Osteocyte (in vitro differentiated cells): ENCODE measurements at regions not wholly inside any gene's neighbourhood (a gene's known extent, or its start where the extent isn't known, plus 50 kb on each side); places are given as distances from the start of the nearest gene placed in this dataset.
"Not testable (repeated sequence)": the region's sequence is repeated elsewhere in the genome, so short reads cannot be mapped to it uniquely, and the experiment has no call there.

ENCODE experiments used
- DNase-seq: peaks from one replicate; pipeline ENCODE4 v3.0.0; 2021; ENCODE audit warnings: mixed read lengths; ENCODE audit not compliant: unreplicated experiment; ENCODE audit errors: extremely low spot score
- H3K27ac Mint-ChIP-seq: one replicate; pipeline ENCODE4 v1.8.0; 2021; ENCODE audit warnings: mild to moderate bottlenecking, mixed read lengths; ENCODE audit not compliant: unreplicated experiment
- H3K27me3 Mint-ChIP-seq: one replicate; pipeline ENCODE4 v1.8.0; 2021; ENCODE audit warnings: mixed read lengths; ENCODE audit not compliant: unreplicated experiment
- H3K36me3 Mint-ChIP-seq: one replicate; pipeline ENCODE4 v1.8.0; 2021; ENCODE audit warnings: mixed read lengths; ENCODE audit not compliant: unreplicated experiment
- H3K4me1 Mint-ChIP-seq: one replicate; pipeline ENCODE4 v1.8.0; 2021; ENCODE audit warnings: mixed read lengths; ENCODE audit not compliant: unreplicated experiment
- H3K4me3 Mint-ChIP-seq: one replicate; pipeline ENCODE4 v1.8.0; 2021; ENCODE audit warnings: mild to moderate bottlenecking, moderate library complexity, mixed read lengths; ENCODE audit not compliant: unreplicated experiment
- H3K9me3 Mint-ChIP-seq: one replicate; pipeline ENCODE4 v1.8.0; 2021; ENCODE audit warnings: mixed read lengths; ENCODE audit not compliant: unreplicated experiment
- CTCF ChIP-seq: fragments of 200-600 bp; sonication (generic); IDR thresholded peaks from 2 replicates; pipeline ENCODE4 v1.5.0; 2021; ENCODE audit warnings: antibody characterized with exemption, mild to moderate bottlenecking, moderate library complexity

- H3K27ac Mint-ChIP-seq = no peak overlapping the region
- no peaks in the 10 kb centered on the region for H3K4me1 Mint-ChIP-seq
- H3K36me3 Mint-ChIP-seq = no peaks in the 10 kb centered on the region
Observed at GRCh38 chr10:129210876-129211275, 256.2 kb upstream of the MGMT start.

GRCh38 chr10:129213256-129213655 lies 253.8 kb upstream of the MGMT start:
- Mint-ChIP-seq H3K9me3 (peaks cover 9% of the 10 kb centered on the region), H3K4me3 (no peak overlapping the region), H3K27ac (no peak overlapping the region), H3K27me3 (no peaks in the 10 kb centered on the region), H3K36me3 (no peaks in the 10 kb centered on the region), H3K4me1 (no peaks in the 10 kb centered on the region)
- DNase-seq = no peak
- no peak for TF ChIP-seq CTCF

More at GRCh38 chr10:129210876-129211275, 256.2 kb upstream of the MGMT start:
- Mint-ChIP-seq H3K27me3 (no peaks in the 10 kb centered on the region), H3K4me3 (no peak overlapping the region), H3K9me3 (peaks cover 5% of the 10 kb centered on the region)
- TF ChIP-seq CTCF = no peak
- no peak for DNase-seq

GRCh38 chr10:129213996-129214395 lies 253.0 kb upstream of the MGMT start:
- not testable (repeated sequence) for H3K4me1 Mint-ChIP-seq, H3K9me3 Mint-ChIP-seq, H3K27ac Mint-ChIP-seq, H3K27me3 Mint-ChIP-seq, H3K36me3 Mint-ChIP-seq, DNase-seq, H3K4me3 Mint-ChIP-seq

- Mint-ChIP-seq H3K4me3 (no peak overlapping the region), H3K36me3 (no peaks in the 10 kb centered on the region), H3K27ac (no peak overlapping the region), H3K27me3 (no peaks in the 10 kb centered on the region), H3K4me1 (no peaks in the 10 kb centered on the region), H3K9me3 (peaks cover 15% of the 10 kb centered on the region)
- no peak for DNase-seq
- no peak for TF ChIP-seq CTCF
Observed at GRCh38 chr10:129219364-129219763, 247.7 kb upstream of the MGMT start.

- no peak overlapping the region for H3K4me3 Mint-ChIP-seq
- no peak for DNase-seq
- H3K9me3 Mint-ChIP-seq = peaks cover 17% of the 10 kb centered on the region
- TF ChIP-seq CTCF = no peak
- no peaks in the 10 kb centered on the region for H3K36me3 Mint-ChIP-seq
- no peaks in the 10 kb centered on the region for H3K27me3 Mint-ChIP-seq
- no peaks in the 10 kb centered on the region for H3K4me1 Mint-ChIP-seq
- no peak overlapping the region for H3K27ac Mint-ChIP-seq
Observed at GRCh38 chr10:129222436-129222835, 244.6 kb upstream of the MGMT start.

GRCh38 chr10:129223363-129223762 lies 243.7 kb upstream of the MGMT start:
- H3K4me1 Mint-ChIP-seq = no peaks in the 10 kb centered on the region
- H3K27me3 Mint-ChIP-seq = no peaks in the 10 kb centered on the region
- no peak for TF ChIP-seq CTCF
- no peak overlapping the region for H3K4me3 Mint-ChIP-seq
- H3K9me3 Mint-ChIP-seq = peaks cover 23% of the 10 kb centered on the region
- H3K27ac Mint-ChIP-seq = no peak overlapping the region
- DNase-seq = no peak
- no peaks in the 10 kb centered on the region for H3K36me3 Mint-ChIP-seq
